ENCODE measurements at regions not wholly inside any gene's neighbourhood (a gene's known extent, or its start where the extent isn't known, plus 50 kb on each side); places are given as distances from the start of the nearest gene placed in this dataset.

DNA sequence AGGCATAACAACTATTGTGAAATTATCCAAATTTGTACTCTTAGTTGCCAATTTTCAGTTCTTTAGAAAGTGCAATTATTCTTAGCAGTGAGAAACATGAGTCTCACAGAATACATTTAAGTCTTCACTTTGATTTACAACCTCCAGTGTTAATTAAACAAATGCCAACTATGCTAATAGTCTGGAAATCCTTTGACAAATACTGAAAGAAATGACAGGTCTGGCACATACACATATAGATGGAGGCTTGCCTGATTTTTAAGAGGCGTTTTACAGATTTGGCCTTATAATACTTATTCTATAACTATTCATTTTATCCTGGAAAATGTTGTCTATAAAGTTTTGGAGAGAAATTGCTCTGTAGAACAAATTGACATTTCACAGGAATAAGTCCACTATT is 320.1 kb downstream of the TRIML1 start:
- no peaks in the 10 kb centered on the region for H3K27me3 ChIP-seq
- no peak overlapping the region for H3K27ac ChIP-seq
- intact Hi-C loops (cut with DNase I) = no loop called here
- no peaks in the 10 kb centered on the region for H3K4me1 ChIP-seq
- no peak for DNase-seq
- H3K9me3 ChIP-seq = no peaks in the 10 kb centered on the region
- TF ChIP-seq POLR2A (IDR thresholded peaks at IDR 0.05) = no peak
- TF ChIP-seq, protein P1, sequence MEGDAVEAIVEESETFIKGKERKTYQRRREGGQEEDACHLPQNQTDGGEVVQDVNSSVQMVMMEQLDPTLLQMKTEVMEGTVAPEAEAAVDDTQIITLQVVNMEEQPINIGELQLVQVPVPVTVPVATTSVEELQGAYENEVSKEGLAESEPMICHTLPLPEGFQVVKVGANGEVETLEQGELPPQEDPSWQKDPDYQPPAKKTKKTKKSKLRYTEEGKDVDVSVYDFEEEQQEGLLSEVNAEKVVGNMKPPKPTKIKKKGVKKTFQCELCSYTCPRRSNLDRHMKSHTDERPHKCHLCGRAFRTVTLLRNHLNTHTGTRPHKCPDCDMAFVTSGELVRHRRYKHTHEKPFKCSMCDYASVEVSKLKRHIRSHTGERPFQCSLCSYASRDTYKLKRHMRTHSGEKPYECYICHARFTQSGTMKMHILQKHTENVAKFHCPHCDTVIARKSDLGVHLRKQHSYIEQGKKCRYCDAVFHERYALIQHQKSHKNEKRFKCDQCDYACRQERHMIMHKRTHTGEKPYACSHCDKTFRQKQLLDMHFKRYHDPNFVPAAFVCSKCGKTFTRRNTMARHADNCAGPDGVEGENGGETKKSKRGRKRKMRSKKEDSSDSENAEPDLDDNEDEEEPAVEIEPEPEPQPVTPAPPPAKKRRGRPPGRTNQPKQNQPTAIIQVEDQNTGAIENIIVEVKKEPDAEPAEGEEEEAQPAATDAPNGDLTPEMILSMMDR (IDR thresholded peaks at IDR 0.05) = no peak
- H3K36me3 ChIP-seq = no peaks in the 10 kb centered on the region
- WGBS, 2 donors = 70 to 75% methylated on average over 1 of the region's 1 CpG
- H3K4me3 ChIP-seq (replicated peaks in 1 of 3) = no peak overlapping the region

GRCh38 chr4:188463909-188464308 is 324.7 kb downstream of the TRIML1 start:
- TF ChIP-seq, protein P1 (IDR thresholded peaks at IDR 0.05) = no peak
- TF ChIP-seq POLR2A (IDR thresholded peaks at IDR 0.05) = no peak
- 83 to 91% methylated on average over 2 of the region's 2 CpGs for WGBS, 2 donors
- Histone ChIP-seq H3K36me3 (no peaks in the 10 kb centered on the region), H3K27ac (no peak overlapping the region), H3K27me3 (no peaks in the 10 kb centered on the region), H3K4me1 (no peaks in the 10 kb centered on the region), H3K9me3 (no peaks in the 10 kb centered on the region), H3K4me3 (replicated peaks in 1 of 3) (no peak overlapping the region)
- DNase-seq = no peak
- intact Hi-C loops (cut with DNase I) = no loop called here

- no peak overlapping the region for H3K27ac ChIP-seq
- H3K4me3 ChIP-seq (replicated peaks in 1 of 3) = no peak overlapping the region
- no peaks in the 10 kb centered on the region for H3K9me3 ChIP-seq
- no peak for DNase-seq
- H3K36me3 ChIP-seq = no peaks in the 10 kb centered on the region
- 30 to 49% methylated on average over 1 of the region's 1 CpG for WGBS, 2 donors
- H3K4me1 ChIP-seq = no peaks in the 10 kb centered on the region
- intact Hi-C loops (cut with DNase I) = no loop called here
- TF ChIP-seq, protein P1 (IDR thresholded peaks at IDR 0.05) = no peak
- no peak for TF ChIP-seq POLR2A (IDR thresholded peaks at IDR 0.05)
- H3K27me3 ChIP-seq = no peaks in the 10 kb centered on the region
Measured at GRCh38 chr4:188466001-188466400, 326.8 kb downstream of the TRIML1 start.

DNA sequence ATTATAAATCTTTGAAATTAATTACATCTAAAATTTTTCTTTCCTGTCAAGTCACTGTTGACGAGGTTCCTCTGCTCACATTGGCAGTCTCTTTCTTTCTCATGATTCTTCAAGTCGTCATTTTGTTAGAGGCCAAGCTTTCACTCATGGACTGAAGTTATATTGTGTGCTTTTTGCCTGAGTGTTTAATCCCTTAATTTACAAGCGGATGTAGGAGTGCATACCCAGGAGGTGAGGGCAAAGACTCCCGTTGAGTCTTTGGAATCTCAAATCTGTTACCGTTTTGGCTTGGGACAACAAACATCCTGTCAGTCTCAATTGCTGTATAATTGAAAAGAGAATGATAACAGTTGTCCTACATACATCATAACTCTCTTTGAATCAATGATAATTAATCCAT is 345.0 kb downstream of the TRIML1 start:
- Histone ChIP-seq H3K36me3 (no peaks in the 10 kb centered on the region), H3K27ac (no peak overlapping the region), H3K9me3 (no peaks in the 10 kb centered on the region), H3K4me1 (no peaks in the 10 kb centered on the region), H3K4me3 (replicated peaks in 1 of 3) (no peak overlapping the region), H3K27me3 (no peaks in the 10 kb centered on the region)
- no peak for DNase-seq
- intact Hi-C loops (cut with DNase I) = no loop called here
- 66 to 76% methylated on average over 5 of the region's 5 CpGs for WGBS, 2 donors
- TF ChIP-seq, protein P1 (IDR thresholded peaks at IDR 0.05) = no peak
- no peak for TF ChIP-seq POLR2A (IDR thresholded peaks at IDR 0.05)

DNA sequence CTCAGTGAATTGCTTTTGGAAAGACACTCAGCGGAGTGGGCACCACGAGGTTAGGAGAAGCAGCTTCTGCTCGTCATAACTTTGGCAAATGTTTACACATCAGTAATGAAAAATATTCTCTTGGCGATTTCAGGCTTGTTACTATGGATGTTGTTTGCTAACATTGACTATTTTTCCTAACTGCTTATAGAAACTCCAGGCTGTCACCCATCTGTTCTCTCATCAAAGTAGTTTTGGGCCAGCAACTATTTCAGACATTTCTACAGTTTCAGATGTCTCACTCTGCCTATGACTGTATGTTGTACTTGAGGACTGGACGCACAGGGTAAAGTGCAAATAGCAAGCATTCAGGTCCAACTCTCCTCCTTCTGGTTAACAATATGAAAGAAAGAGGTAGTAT is 346.7 kb downstream of the TRIML1 start:
- no peak overlapping the region for H3K4me3 ChIP-seq (replicated peaks in 1 of 3)
- H3K4me1 ChIP-seq = no peaks in the 10 kb centered on the region
- intact Hi-C loops (cut with DNase I) = no loop called here
- 76 to 85% methylated on average over 5 of the region's 5 CpGs for WGBS, 2 donors
- TF ChIP-seq POLR2A (IDR thresholded peaks at IDR 0.05) = no peak
- TF ChIP-seq, protein P1 (IDR thresholded peaks at IDR 0.05) = no peak
- no peak overlapping the region for H3K27ac ChIP-seq
- H3K9me3 ChIP-seq = no peaks in the 10 kb centered on the region
- DNase-seq = no peak
- H3K36me3 ChIP-seq = no peaks in the 10 kb centered on the region
- H3K27me3 ChIP-seq = no peaks in the 10 kb centered on the region

Data from thyroid gland (tissue), 4 donors.